Neural crest cell (in vitro differentiated cells): ENCODE measurements at regions not wholly inside any gene's neighbourhood (a gene's known extent, or its start where the extent isn't known, plus 50 kb on each side); places are given as distances from the start of the nearest gene placed in this dataset.

Source experiments
- DNase-seq: peaks from one replicate; pipeline ENCODE4 v3.0.0; 2021; ENCODE audit warnings: low read depth, mixed read lengths, low spot score
- H3K27ac Mint-ChIP-seq: one replicate; pipeline ENCODE4 v1.8.0; 2021; ENCODE audit warnings: mild to moderate bottlenecking, mixed read lengths; ENCODE audit not compliant: unreplicated experiment
- H3K27me3 Mint-ChIP-seq: 2 replicates; pipeline ENCODE4 v1.8.0; 2021; ENCODE audit warnings: low read depth, mild to moderate bottlenecking, mixed read lengths
- H3K36me3 Mint-ChIP-seq: 2 replicates; pipeline ENCODE4 v1.8.0; 2021; ENCODE audit warnings: low read depth, mild to moderate bottlenecking, mixed read lengths
- H3K4me1 Mint-ChIP-seq: 2 replicates; pipeline ENCODE4 v1.8.0; 2021; ENCODE audit warnings: mixed read lengths
- H3K4me3 Mint-ChIP-seq: one replicate; pipeline ENCODE4 v1.8.0; 2021; ENCODE audit warnings: mild to moderate bottlenecking, mixed read lengths
- H3K9me3 Mint-ChIP-seq: 2 replicates; pipeline ENCODE4 v1.8.0; 2021; ENCODE audit warnings: mixed read lengths
- TF ChIP-seq, protein P1 (sequence below): fragments of 200-600 bp; sonication (generic); conservative IDR thresholded peaks from 2 replicates; pipeline ENCODE4 v1.5.0; 2021; ENCODE audit warnings: antibody characterized with exemption, mild to moderate bottlenecking

DNA sequence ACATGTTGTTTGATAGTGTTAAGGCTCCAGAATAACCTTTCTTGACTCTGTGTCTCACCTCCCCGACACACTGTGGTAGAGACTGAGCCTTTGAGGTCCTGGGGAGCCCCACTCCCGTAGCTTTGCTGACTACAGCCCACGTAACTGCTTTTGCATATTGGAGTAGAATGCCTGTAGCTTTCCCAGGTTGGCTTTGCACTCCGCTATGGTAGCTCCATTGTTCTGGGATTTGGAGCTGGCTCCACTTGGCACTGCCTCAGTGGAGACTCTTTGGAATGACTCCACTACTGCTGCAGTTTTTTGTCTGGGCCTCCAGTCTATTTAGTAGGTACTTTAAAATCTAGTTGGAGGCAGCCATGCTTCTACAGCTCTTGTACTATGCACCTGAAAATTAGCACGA is 56.2 kb upstream of the ANXA1 start:
- TF ChIP-seq, protein P1, sequence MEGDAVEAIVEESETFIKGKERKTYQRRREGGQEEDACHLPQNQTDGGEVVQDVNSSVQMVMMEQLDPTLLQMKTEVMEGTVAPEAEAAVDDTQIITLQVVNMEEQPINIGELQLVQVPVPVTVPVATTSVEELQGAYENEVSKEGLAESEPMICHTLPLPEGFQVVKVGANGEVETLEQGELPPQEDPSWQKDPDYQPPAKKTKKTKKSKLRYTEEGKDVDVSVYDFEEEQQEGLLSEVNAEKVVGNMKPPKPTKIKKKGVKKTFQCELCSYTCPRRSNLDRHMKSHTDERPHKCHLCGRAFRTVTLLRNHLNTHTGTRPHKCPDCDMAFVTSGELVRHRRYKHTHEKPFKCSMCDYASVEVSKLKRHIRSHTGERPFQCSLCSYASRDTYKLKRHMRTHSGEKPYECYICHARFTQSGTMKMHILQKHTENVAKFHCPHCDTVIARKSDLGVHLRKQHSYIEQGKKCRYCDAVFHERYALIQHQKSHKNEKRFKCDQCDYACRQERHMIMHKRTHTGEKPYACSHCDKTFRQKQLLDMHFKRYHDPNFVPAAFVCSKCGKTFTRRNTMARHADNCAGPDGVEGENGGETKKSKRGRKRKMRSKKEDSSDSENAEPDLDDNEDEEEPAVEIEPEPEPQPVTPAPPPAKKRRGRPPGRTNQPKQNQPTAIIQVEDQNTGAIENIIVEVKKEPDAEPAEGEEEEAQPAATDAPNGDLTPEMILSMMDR: no peak
- no peaks in the 10 kb centered on the region for H3K36me3 Mint-ChIP-seq
- H3K9me3 Mint-ChIP-seq: no peaks in the 10 kb centered on the region
- H3K27me3 Mint-ChIP-seq: no peaks in the 10 kb centered on the region
- H3K4me3 Mint-ChIP-seq: no peak overlapping the region
- H3K27ac Mint-ChIP-seq: no peak overlapping the region
- no peak for DNase-seq
- H3K4me1 Mint-ChIP-seq: no peaks in the 10 kb centered on the region

DNA sequence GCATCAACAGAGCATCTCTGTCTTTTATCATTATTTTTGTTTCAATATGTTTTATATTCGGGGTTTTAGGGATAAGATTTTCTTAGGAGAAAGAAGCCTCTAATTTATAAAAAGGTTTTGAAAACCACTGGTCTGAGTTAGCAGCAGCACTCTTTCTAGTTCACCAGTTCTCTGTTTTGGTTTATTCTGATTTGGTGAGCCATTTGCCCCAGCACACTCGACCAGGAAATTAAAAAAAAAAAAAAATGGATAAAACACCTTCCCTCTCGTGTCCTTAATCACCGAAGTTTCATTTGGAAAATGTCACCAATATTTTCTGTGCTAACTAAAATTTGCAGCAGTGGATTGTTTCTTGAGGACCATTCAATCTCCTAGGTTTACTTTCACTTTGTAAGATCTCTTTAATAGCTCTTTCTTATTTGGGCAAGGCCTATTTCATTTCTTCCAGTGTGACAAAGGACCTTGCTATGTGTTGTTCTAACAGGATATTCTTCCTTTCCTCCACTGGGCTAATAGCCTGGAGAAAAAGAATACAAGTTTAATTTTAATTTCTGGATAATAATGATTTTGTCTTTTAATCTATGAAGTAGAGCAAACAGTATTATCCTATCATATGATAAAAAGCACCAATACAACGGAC is 57.8 kb upstream of the ANXA1 start:
- Mint-ChIP-seq H3K4me3 (no peak overlapping the region), H3K27ac (no peak overlapping the region), H3K27me3 (no peaks in the 10 kb centered on the region), H3K36me3 (no peaks in the 10 kb centered on the region), H3K9me3 (no peaks in the 10 kb centered on the region), H3K4me1 (no peaks in the 10 kb centered on the region)
- TF ChIP-seq, protein P1: no peak
- DNase-seq: no peak

DNA sequence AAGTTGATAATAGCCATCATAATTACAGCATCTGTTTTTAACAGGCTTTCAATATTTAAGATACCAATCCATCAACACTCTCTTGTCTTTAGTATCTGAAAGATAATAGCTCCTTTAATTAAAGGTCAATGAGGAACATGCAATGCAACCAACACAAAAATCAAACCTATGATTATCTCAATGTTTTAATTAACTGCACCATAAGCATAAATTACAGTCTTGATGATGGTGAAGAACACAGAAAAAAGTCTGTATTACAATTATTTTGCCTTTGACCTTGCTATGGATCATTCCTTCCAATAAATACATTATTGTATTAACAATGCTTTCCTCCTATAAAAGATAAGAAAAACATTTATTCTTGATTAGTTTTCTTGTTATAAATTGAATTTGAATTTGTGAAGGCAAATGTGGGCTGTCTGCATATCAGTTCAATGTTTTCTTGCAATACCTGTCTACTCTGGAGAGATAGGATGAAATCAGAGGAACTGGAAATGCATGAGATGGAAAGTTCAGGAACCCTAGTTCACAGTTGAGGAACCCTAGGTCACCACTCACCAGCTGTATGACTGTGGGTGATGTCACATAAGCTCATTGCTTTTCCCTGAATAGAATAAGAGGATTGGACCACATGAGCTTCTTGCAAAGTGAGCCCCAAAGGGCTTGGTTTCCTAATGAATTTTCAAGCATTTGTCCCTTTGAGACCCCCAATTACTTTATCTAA is 58.5 kb upstream of the ANXA1 start:
- TF ChIP-seq, protein P1: no peak
- Mint-ChIP-seq H3K27ac (no peak overlapping the region), H3K27me3 (no peaks in the 10 kb centered on the region), H3K4me1 (no peaks in the 10 kb centered on the region), H3K9me3 (no peaks in the 10 kb centered on the region), H3K36me3 (no peaks in the 10 kb centered on the region), H3K4me3 (no peak overlapping the region)
- no peak for DNase-seq

DNA sequence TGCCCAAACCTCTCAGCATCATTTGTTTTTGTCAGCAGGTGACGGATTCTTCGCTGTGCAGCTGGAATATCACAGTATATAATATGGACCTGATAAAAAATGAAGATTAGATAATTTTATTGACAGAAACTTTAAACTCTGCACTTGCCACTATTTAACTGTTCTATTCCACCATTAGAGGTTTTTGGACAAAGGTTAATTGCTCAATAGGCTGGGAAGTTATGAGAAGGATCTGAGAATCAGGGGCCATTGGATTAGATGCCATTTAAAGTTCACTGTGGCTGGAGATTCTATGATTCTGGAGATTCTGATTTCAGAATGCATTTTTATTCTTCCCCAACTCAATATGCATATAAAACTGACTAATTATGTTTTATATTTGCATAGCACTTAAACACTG is 59.8 kb upstream of the ANXA1 start:
- Mint-ChIP-seq H3K9me3 (no peaks in the 10 kb centered on the region), H3K36me3 (no peaks in the 10 kb centered on the region), H3K27me3 (no peaks in the 10 kb centered on the region), H3K4me3 (no peak overlapping the region), H3K27ac (no peak overlapping the region), H3K4me1 (no peaks in the 10 kb centered on the region)
- DNase-seq: no peak
- TF ChIP-seq, protein P1: no peak

DNA sequence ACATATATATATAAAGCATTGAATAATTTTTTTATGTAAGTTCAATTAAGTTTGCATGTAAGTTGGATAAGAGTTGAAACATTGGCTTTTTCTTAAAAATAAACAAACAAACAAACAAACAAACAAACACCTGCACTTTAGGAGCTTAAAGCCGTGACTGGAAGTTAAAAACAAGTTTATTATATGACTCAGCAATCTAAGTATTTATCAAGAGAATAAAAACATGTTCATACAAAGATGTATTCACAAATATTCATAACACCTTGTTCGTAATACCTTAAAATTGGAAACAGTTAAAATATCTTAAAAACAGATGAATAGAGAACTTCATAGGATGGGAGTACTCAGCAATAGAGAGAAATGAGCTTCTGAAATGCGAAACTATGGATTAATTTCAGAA is 61.5 kb upstream of the ANXA1 start:
- no peaks in the 10 kb centered on the region for H3K36me3 Mint-ChIP-seq
- H3K4me1 Mint-ChIP-seq: no peaks in the 10 kb centered on the region
- TF ChIP-seq, protein P1: no peak
- H3K27me3 Mint-ChIP-seq: no peaks in the 10 kb centered on the region
- no peaks in the 10 kb centered on the region for H3K9me3 Mint-ChIP-seq
- no peak overlapping the region for H3K4me3 Mint-ChIP-seq
- no peak overlapping the region for H3K27ac Mint-ChIP-seq
- DNase-seq: no peak
